HG03378 (cell line): ENCODE measurements at regions not wholly inside any gene's neighbourhood (a gene's known extent, or its start where the extent isn't known, plus 50 kb on each side); places are given as distances from the start of the nearest gene placed in this dataset.
"Not testable (repeated sequence)": the region's sequence is repeated elsewhere in the genome, so short reads cannot be mapped to it uniquely, and the experiment has no call there.

Experiments used
- ATAC-seq: cut with Tn5 transposase; IDR thresholded peaks from one replicate; pipeline ENCODE4 v1.9.1; 2021; ENCODE audit warnings: mild to moderate bottlenecking, moderate library complexity; ENCODE audit not compliant: unreplicated experiment

GRCh38 chrX:66914080-66914479 lies 275.2 kb upstream of the EDA2R start:
- no peak for ATAC-seq

- ATAC-seq = no peak
Measured at GRCh38 chrX:66912417-66912816, 273.5 kb upstream of the EDA2R start.

GRCh38 chrX:66902081-66902480 lies 263.2 kb upstream of the EDA2R start:
- ATAC-seq = no peak

GRCh38 chrX:66900886-66901285 lies 262.0 kb upstream of the EDA2R start:
- ATAC-seq = no peak

- no peak for ATAC-seq
Measured at GRCh38 chrX:66892004-66892403, 253.1 kb upstream of the EDA2R start.

GRCh38 chrX:66889418-66889817 lies 250.5 kb upstream of the EDA2R start:
- ATAC-seq = no peak

GRCh38 chrX:66882101-66882500 lies 243.2 kb upstream of the EDA2R start:
- no peak for ATAC-seq

- no peak for ATAC-seq
Measured at GRCh38 chrX:66876776-66877175, 237.9 kb upstream of the EDA2R start.

- ATAC-seq = no peak
Measured at GRCh38 chrX:66872771-66873170, 233.9 kb upstream of the EDA2R start.

- ATAC-seq = no peak
Measured at GRCh38 chrX:66863721-66864120, 224.8 kb upstream of the EDA2R start.

GRCh38 chrX:66833426-66833825 lies 194.5 kb upstream of the EDA2R start:
- ATAC-seq = peak; percentile 100

GRCh38 chrX:66815227-66815626 lies 176.3 kb upstream of the EDA2R start:
- ATAC-seq = no peak

- ATAC-seq = not testable (repeated sequence)
Measured at GRCh38 chrX:66794514-66794913, 155.6 kb upstream of the EDA2R start.

GRCh38 chrX:66766318-66766717 lies 127.4 kb upstream of the EDA2R start:
- ATAC-seq = no peak

- no peak for ATAC-seq
Measured at GRCh38 chrX:66760651-66761050, 121.8 kb upstream of the EDA2R start.

GRCh38 chrX:66756717-66757116 lies 117.8 kb upstream of the EDA2R start:
- ATAC-seq = peak; percentile 89

GRCh38 chrX:66751136-66751782 lies 112.4 kb upstream of the EDA2R start:
- ATAC-seq = no peak

GRCh38 chrX:66744519-66744918 lies 105.6 kb upstream of the EDA2R start:
- not testable (repeated sequence) for ATAC-seq

GRCh38 chrX:66731398-66731797 lies 92.5 kb upstream of the EDA2R start:
- peak; percentile 58 for ATAC-seq

- ATAC-seq = peak; percentile 82
Measured at GRCh38 chrX:66728818-66729271, 90.0 kb upstream of the EDA2R start.

- no peak for ATAC-seq
Measured at GRCh38 chrX:66717926-66718325, 79.0 kb upstream of the EDA2R start.

GRCh38 chrX:66698273-66699204 lies 59.7 kb upstream of the EDA2R start:
- ATAC-seq = no peak
